ENCODE measurements at regions not wholly inside any gene's neighbourhood (a gene's known extent, or its start where the extent isn't known, plus 50 kb on each side); places are given as distances from the start of the nearest gene placed in this dataset.

GRCh38 chr4:137980641-137981040 is 261.5 kb downstream of the SLC7A11 start:
- no peak for TF ChIP-seq CTCF (IDR thresholded peaks at IDR 0.05)
- no peak overlapping the region for H3K27ac ChIP-seq
- intact Hi-C loops (cut with DNase I), result no loop called here
- no peaks in the 10 kb centered on the region for H3K4me1 ChIP-seq
- no peaks in the 10 kb centered on the region for H3K36me3 ChIP-seq
- H3K4me3 ChIP-seq, result no peak overlapping the region
- DNase-seq (ENCODE audit: low spot score in 2 of 2), result no peak
- H3K27me3 ChIP-seq, result no peaks in the 10 kb centered on the region
- no peaks in the 10 kb centered on the region for H3K9me3 ChIP-seq

- H3K27ac ChIP-seq, result no peak overlapping the region
- no peaks in the 10 kb centered on the region for H3K27me3 ChIP-seq
- H3K9me3 ChIP-seq, result no peaks in the 10 kb centered on the region
- no peak overlapping the region for H3K4me3 ChIP-seq
- no peak for DNase-seq (ENCODE audit: low spot score in 2 of 2)
- no peaks in the 10 kb centered on the region for H3K4me1 ChIP-seq
- intact Hi-C loops (cut with DNase I), result no loop called here
- TF ChIP-seq CTCF (IDR thresholded peaks at IDR 0.05), result no peak
- no peaks in the 10 kb centered on the region for H3K36me3 ChIP-seq
Observed at GRCh38 chr4:137979938-137980337, 262.2 kb downstream of the SLC7A11 start.

- Histone ChIP-seq H3K4me1 (no peaks in the 10 kb centered on the region), H3K27ac (no peak overlapping the region), H3K36me3 (no peaks in the 10 kb centered on the region), H3K27me3 (no peaks in the 10 kb centered on the region), H3K9me3 (no peaks in the 10 kb centered on the region), H3K4me3 (no peak overlapping the region)
- TF ChIP-seq CTCF (IDR thresholded peaks at IDR 0.05), result no peak
- intact Hi-C loops (cut with DNase I), result no loop called here
- DNase-seq (ENCODE audit: low spot score in 2 of 2), result no peak
Observed at GRCh38 chr4:137968956-137969678, 273.0 kb downstream of the SLC7A11 start.

GRCh38 chr4:137967480-137968190 is 274.5 kb downstream of the SLC7A11 start:
- no peaks in the 10 kb centered on the region for H3K9me3 ChIP-seq
- no peak for DNase-seq (ENCODE audit: low spot score in 2 of 2)
- TF ChIP-seq CTCF (IDR thresholded peaks at IDR 0.05), result no peak
- H3K27ac ChIP-seq, result no peak overlapping the region
- H3K4me3 ChIP-seq, result no peak overlapping the region
- no peaks in the 10 kb centered on the region for H3K27me3 ChIP-seq
- no peaks in the 10 kb centered on the region for H3K4me1 ChIP-seq
- no peaks in the 10 kb centered on the region for H3K36me3 ChIP-seq
- intact Hi-C loops (cut with DNase I), result no loop called here

GRCh38 chr4:137966504-137966903 is 275.6 kb downstream of the SLC7A11 start:
- H3K36me3 ChIP-seq, result no peaks in the 10 kb centered on the region
- H3K9me3 ChIP-seq, result no peaks in the 10 kb centered on the region
- DNase-seq (ENCODE audit: low spot score in 2 of 2), result no peak
- no peak overlapping the region for H3K4me3 ChIP-seq
- no peak for TF ChIP-seq CTCF (IDR thresholded peaks at IDR 0.05)
- no peak overlapping the region for H3K27ac ChIP-seq
- H3K27me3 ChIP-seq, result no peaks in the 10 kb centered on the region
- intact Hi-C loops (cut with DNase I), result no loop called here
- no peaks in the 10 kb centered on the region for H3K4me1 ChIP-seq

Measured in ascending aorta (tissue), 2 donors.